Neural cell (in vitro differentiated cells): ENCODE measurements at regions not wholly inside any gene's neighbourhood (a gene's known extent, or its start where the extent isn't known, plus 50 kb on each side); places are given as distances from the start of the nearest gene placed in this dataset.

Experiments used
- CTCF ChIP-seq: fragments of 450-650 bp; IDR thresholded peaks from 2 replicates; pipeline ENCODE4 v1.5.1; 2014; ENCODE audit warnings: antibody characterized with exemption, mild to moderate bottlenecking, moderate library complexity; ENCODE audit not compliant: poor library complexity, severe bottlenecking
- EZH2 ChIP-seq: fragments of 200-600, 300-800 bp; shearing (Covaris generic), sonication (generic); IDR thresholded peaks from 2 replicates; pipeline ENCODE4 v1.6.1; 2014; ENCODE audit warnings: antibody characterized with exemption, low read length, borderline replicate concordance, mild to moderate bottlenecking; ENCODE audit not compliant: insufficient read depth, poor library complexity, severe bottlenecking
- POLR2AphosphoS5 ChIP-seq: IDR thresholded peaks from 2 replicates; pipeline ENCODE4 v1.6.1; 2012
- RAD21 ChIP-seq: fragments of 450-650 bp; conservative IDR thresholded peaks from 2 replicates; pipeline ENCODE4 v1.6.1; 2014; ENCODE audit warnings: antibody characterized with exemption, mild to moderate bottlenecking, moderate library complexity
- REST ChIP-seq: IDR thresholded peaks from 2 replicates; pipeline ENCODE4 v1.6.1; 2012; ENCODE audit warnings: borderline replicate concordance

DNA sequence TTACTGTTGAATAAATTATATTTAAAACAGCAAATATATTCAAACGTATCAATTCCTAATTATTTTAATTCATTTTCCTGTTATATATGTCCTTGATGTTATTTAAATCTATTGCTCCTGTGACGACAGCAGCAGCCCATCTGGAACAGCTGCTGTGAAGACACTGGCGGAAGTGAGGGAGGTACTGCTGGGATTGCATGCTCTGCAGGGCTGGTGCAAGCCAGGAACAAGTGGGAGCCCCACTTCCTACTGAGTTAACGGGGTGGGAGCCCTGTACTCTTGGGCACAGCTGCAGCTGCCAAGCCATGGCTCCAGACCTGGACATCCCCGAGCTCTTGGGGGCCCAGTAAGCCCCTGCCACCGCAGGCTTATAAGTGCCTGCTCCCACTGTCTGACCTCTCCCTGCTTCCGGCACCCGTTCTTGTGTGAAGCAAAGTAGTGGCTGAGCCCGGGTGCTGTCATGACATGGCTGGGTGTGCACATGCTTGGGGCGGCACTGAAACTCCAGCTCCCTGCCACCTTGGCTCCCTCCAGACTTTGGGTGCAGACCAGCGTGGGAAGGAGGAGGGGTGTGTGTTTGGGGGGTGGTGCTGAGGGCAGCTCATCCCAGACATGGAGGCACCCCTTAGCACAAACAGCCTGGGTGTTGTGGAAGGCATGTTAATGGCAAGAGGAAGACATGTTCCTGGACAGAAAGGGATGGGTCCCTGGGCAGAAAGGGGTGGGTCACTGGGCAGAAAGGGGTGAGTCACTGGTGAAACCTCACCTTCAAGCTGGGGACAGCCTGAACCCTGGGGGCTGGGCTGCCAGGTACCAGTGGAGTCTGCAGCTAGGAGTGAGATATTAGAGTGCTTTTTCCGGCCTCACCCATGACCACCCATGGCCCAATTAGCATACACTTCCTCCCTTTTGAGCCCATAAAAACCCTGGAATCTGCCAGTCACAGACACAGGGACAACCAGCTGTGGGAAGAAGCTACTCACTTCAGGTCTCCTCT, 1981.3 kb upstream of the IGFBP7 start:
- TF ChIP-seq RAD21 (no peak), CTCF (no peak), REST (no peak), EZH2 (no peak), POLR2AphosphoS5 (no peak)
